GM12878 (cell line): ENCODE measurements at regions not wholly inside any gene's neighbourhood (a gene's known extent, or its start where the extent isn't known, plus 50 kb on each side); places are given as distances from the start of the nearest gene placed in this dataset.

Experiments
- ATAC-seq: fragments of 200-7000 bp; cut with Tn5 transposase; 3 replicates; pipeline ENCODE4 v1.9.1; 2020; ENCODE audit warnings: mild to moderate bottlenecking, moderate library complexity
- BruUV-seq: library from RNA; stranded (reverse); fragments of 400-500 nt; replicated peaks from 2 replicates; lab custom pipeline; 2021; lab: Mats Ljungman, UMichigan
- CTCF ChIA-PET: fragments of 300-600 bp; sonication (Branson Sonifier 250); formaldehyde crosslinking; extraction: SDS; loops from one replicate; lab custom pipeline; 2021; ENCODE audit warnings: inconsistent platforms; lab: Yijun Ruan, JAX
- POLR2A ChIA-PET: fragments of 350-600 bp; formaldehyde crosslinking; extraction: SDS; loops from one replicate; lab custom pipeline; 2021; ENCODE audit warnings: inconsistent platforms; lab: Charles Lee
- RAD21 ChIA-PET: fragments of 300-600 bp; sonication (Branson Sonifier 250); formaldehyde crosslinking; loops from one replicate; lab custom pipeline; 2023; ENCODE audit warnings: antibody characterized with exemption; ENCODE audit not compliant: unreplicated experiment; lab: Charles Lee
- SMC1A ChIA-PET: fragments of 300-600 bp; sonication (Branson Sonifier 250); formaldehyde crosslinking; loops from one replicate; lab custom pipeline; 2023; ENCODE audit not compliant: unreplicated experiment, uncharacterized antibody; lab: Charles Lee
- DNase-seq: peaks from one replicate; pipeline ENCODE4 v3.0.0-alpha.2; 2011; ENCODE audit warnings: low read depth, low spot score
- FAIRE-seq: peaks from 3 replicates; lab custom pipeline; 2011; peaks lifted over from hg19 to GRCh38; lab: Jason Lieb, UNC
- H2AFZ ChIP-seq: 2 replicates; pipeline ENCODE4 v1.6.0; 2011; ENCODE audit warnings: low read depth, low read length, control low read depth; ENCODE audit not compliant: control insufficient read depth
- H3K27ac ChIP-seq: 2 replicates; pipeline ENCODE4 v1.5.1; 2011; ENCODE audit warnings: control low read depth; ENCODE audit not compliant: control insufficient read depth, insufficient read depth
- H3K27me3 ChIP-seq, 2 experiments: replicated peaks in 1 of 2; 2 replicates each; pipeline versions ENCODE4 v1.6.0 to v1.6.1; 2011; ENCODE audit warnings: low read length in 1 of 2; ENCODE audit not compliant: control insufficient read depth in 2 of 2, insufficient read depth in 2 of 2
- H3K36me3 ChIP-seq, 2 experiments: 2 replicates each; pipeline ENCODE4 v1.5.1; 2011; ENCODE audit warnings: low read length in 1 of 2; ENCODE audit not compliant: control insufficient read depth in 2 of 2, insufficient read depth in 2 of 2
- H3K4me1 ChIP-seq: 2 replicates; pipeline ENCODE4 v1.6.1; 2011; ENCODE audit warnings: mild to moderate bottlenecking, low read length, moderate library complexity, mixed read lengths; ENCODE audit not compliant: control insufficient read depth, insufficient read depth
- H3K4me2 ChIP-seq: 2 replicates; pipeline ENCODE4 v1.6.0; 2011; ENCODE audit warnings: control low read depth; ENCODE audit not compliant: control insufficient read depth, insufficient read depth
- H3K4me3 ChIP-seq: fragments of 200-600 bp; sonication (generic); 2 replicates; pipeline ENCODE4 v1.5.1; 2016
- H3K79me2 ChIP-seq: 2 replicates; pipeline ENCODE4 v1.6.0; 2011; ENCODE audit warnings: low read length; ENCODE audit not compliant: control insufficient read depth, insufficient read depth
- H3K9ac ChIP-seq: 2 replicates; pipeline ENCODE4 v1.8.0; 2011; ENCODE audit warnings: low read length, control low read depth, mixed read lengths; ENCODE audit not compliant: control insufficient read depth, insufficient read depth
- H3K9me3 ChIP-seq: replicated peaks from 3 replicates; pipeline ENCODE4 v1.5.1; 2011; ENCODE audit warnings: mild to moderate bottlenecking, low read length; ENCODE audit not compliant: control insufficient read depth, insufficient read depth
- H4K20me1 ChIP-seq: 2 replicates; pipeline ENCODE4 v1.6.0; 2011; ENCODE audit not compliant: control insufficient read depth, insufficient read depth
- CUX1 ChIP-seq: IDR thresholded peaks from 2 replicates; pipeline ENCODE4 v1.6.1; 2012; ENCODE audit warnings: improper control_type of control experiment, low read depth, low read length; ENCODE audit not compliant: insufficient replicate concordance
- EP300 ChIP-seq, 2 experiments: fragments of 150-350 bp in 1 of 2; IDR thresholded peaks; 2 replicates each; pipeline ENCODE4 v1.6.1; 2011 to 2012; ENCODE audit warnings: low read depth in 2 of 2, low read length in 2 of 2, borderline replicate concordance in 1 of 2, improper control_type of control experiment in 1 of 2, inconsistent platforms in 1 of 2; ENCODE audit not compliant: control insufficient read depth in 1 of 2
- ZBTB11 ChIP-seq: fragments of 450-650 bp; formaldehyde crosslinking; IDR thresholded peaks from 2 replicates; pipeline ENCODE4 v1.5.0; 2022; ENCODE audit warnings: mild to moderate bottlenecking, missing genetic modification characterization
- whole genome bisulfite sequencing: methylation state at CpG from one replicate; pipeline ENCODE4 v1.1.6; 2016; ENCODE audit warnings: low lambda C conversion rate; ENCODE audit not compliant: insufficient replicate concordance, insufficient coverage; ENCODE audit errors: missing lambda C conversion rate; 5-methylcytosine and 5-hydroxymethylcytosine counted together
- in situ Hi-C: fragments of 300-500 bp; cut with MboI; formaldehyde crosslinking; loops from 9 replicates; pipeline ENCODE4 v1.14.3; 2018; ENCODE audit warnings: mixed read lengths
- intact Hi-C: fragments of 100-400 bp; cut with micrococcal nuclease; formaldehyde crosslinking; loops from one replicate; pipeline ENCODE4 v1.14.2; 2022; ENCODE audit not compliant: unreplicated experiment

GRCh38 chr1:234856845-234857245 is 246.9 kb upstream of the IRF2BP2 start:
- Histone ChIP-seq H2AFZ (no peak overlapping the region), H3K79me2 (no peaks in the 10 kb centered on the region), H3K27ac (no peak overlapping the region), H3K27me3 (no peaks in the 10 kb centered on the region), H4K20me1 (no peaks in the 10 kb centered on the region), H3K9me3 (no peaks in the 10 kb centered on the region; the same call in 2 of the 3 replicates), H3K4me3 (no peak overlapping the region), H3K9ac (no peak overlapping the region), H3K4me2 (no peak overlapping the region), H3K4me1 (peaks cover 9% of the 10 kb centered on the region), H3K36me3 (no peaks in the 10 kb centered on the region)
- no peak for ATAC-seq
- BruUV-seq, result no TSS peak
- intact Hi-C loops, result no loop called here
- POLR2A ChIA-PET, result interaction anchor here (1.4 kb wide), 1 partner anchor 11 kb away, joined by 5 read pairs; no protein-coding TSS in a partner anchor
- CTCF ChIA-PET, result interaction anchor here (1.0 kb wide), 1 partner anchor 370 kb away, joined by 4 read pairs; no protein-coding TSS in a partner anchor
- SMC1A ChIA-PET, result interaction anchor here (0.8 to 8.7 kb wide), 2 partner anchors 11 to 50 kb away, joined by 3 to 49 read pairs; no protein-coding TSS in a partner anchor
- 93% methylated on average over 3 of the region's 3 CpGs for WGBS
- RAD21 ChIA-PET, result interaction anchor here (1.0 to 1.1 kb wide), 2 partner anchors 11 to 33 kb away, joined by 3 to 4 read pairs; no protein-coding TSS in a partner anchor
- DNase-seq, result no peak
- TF ChIP-seq CUX1, result no peak
- TF ChIP-seq ZBTB11 (CRISPR knock-in tag), result no peak
- TF ChIP-seq EP300 (IDR thresholded peaks at IDR 0.05; ENCODE audit: borderline replicate concordance in 1 of 2, control insufficient read depth in 1 of 2, low read depth in 2 of 2, low read length in 2 of 2), result no peak
- in situ Hi-C loops, result no loop called here
- no peak for FAIRE-seq
